Muscle layer of duodenum (tissue), 2 donors: ENCODE measurements at regions not wholly inside any gene's neighbourhood (a gene's known extent, or its start where the extent isn't known, plus 50 kb on each side); places are given as distances from the start of the nearest gene placed in this dataset.
A peak's percentile ranks its signal among the peaks of the same experiment; 100 is the strongest.

Source experiments
- H3K27ac ChIP-seq: one replicate; pipeline ENCODE4 v1.7.0; 2013; ENCODE audit warnings: mild to moderate bottlenecking, low read length
- H3K27me3 ChIP-seq: one replicate; pipeline ENCODE4 v1.7.0; 2013; ENCODE audit warnings: low read depth, mild to moderate bottlenecking, control low read depth, low read length
- H3K36me3 ChIP-seq, 2 donors: one replicate each; pipeline ENCODE4 v1.7.0; 2013; ENCODE audit warnings: low read length in 2 of 2, control low read depth in 1 of 2, mild to moderate bottlenecking in 1 of 2; ENCODE audit not compliant: insufficient read depth in 2 of 2, control insufficient read depth in 1 of 2
- H3K4me1 ChIP-seq, 2 donors: one replicate each; pipeline ENCODE4 v1.7.0; 2013; ENCODE audit warnings: low read length in 2 of 2, mild to moderate bottlenecking in 2 of 2, control low read depth in 1 of 2, moderate library complexity in 1 of 2; ENCODE audit not compliant: insufficient read depth in 2 of 2, control insufficient read depth in 1 of 2
- H3K4me3 ChIP-seq, 2 donors: one replicate each; pipeline ENCODE4 v1.7.0; 2013; ENCODE audit warnings: low read length in 2 of 2, low read depth in 1 of 2, mild to moderate bottlenecking in 1 of 2
- H3K9me3 ChIP-seq, 2 donors: one replicate each; pipeline ENCODE4 v1.7.0; 2013; ENCODE audit warnings: low read length in 2 of 2, control low read depth in 1 of 2, mild to moderate bottlenecking in 1 of 2; ENCODE audit not compliant: control insufficient read depth in 1 of 2
- donor health status: healthy.

DNA sequence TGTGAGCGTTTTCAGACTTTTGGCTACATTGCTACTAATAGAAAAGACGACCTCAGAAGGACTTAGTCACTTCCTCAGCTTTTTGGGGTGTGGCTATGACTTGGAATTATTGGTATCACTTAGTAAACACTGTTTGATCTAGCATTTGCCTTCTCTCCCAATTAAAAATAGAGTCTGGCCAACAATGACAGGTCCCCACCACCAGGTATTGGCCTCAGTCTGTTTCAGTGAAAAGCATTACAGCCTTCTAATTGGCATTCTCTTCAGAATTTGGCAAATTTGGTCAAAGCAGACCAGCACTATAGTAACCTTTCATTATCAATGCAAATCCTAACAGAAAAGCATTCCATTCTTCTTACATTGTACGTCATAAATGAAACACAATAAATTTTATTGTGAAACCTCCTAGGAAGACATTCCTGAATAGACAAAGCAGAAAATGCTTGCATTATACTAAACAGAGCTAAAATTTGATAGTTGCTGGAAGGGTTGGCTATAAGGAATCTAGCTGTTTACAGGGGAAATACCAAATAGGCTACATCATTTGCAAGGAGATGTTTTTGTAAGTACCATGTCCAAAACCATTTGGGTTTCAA lies 613.9 kb downstream of the IRS1 start:
- no peaks in the 10 kb centered on the region for H3K4me1 ChIP-seq
- H3K27me3 ChIP-seq = no peaks in the 10 kb centered on the region
- no peaks in the 10 kb centered on the region for H3K36me3 ChIP-seq
- no peak overlapping the region for H3K4me3 ChIP-seq
- peak overlapping the region; percentile 32 for H3K27ac ChIP-seq
- H3K9me3 ChIP-seq = no peaks in the 10 kb centered on the region

DNA sequence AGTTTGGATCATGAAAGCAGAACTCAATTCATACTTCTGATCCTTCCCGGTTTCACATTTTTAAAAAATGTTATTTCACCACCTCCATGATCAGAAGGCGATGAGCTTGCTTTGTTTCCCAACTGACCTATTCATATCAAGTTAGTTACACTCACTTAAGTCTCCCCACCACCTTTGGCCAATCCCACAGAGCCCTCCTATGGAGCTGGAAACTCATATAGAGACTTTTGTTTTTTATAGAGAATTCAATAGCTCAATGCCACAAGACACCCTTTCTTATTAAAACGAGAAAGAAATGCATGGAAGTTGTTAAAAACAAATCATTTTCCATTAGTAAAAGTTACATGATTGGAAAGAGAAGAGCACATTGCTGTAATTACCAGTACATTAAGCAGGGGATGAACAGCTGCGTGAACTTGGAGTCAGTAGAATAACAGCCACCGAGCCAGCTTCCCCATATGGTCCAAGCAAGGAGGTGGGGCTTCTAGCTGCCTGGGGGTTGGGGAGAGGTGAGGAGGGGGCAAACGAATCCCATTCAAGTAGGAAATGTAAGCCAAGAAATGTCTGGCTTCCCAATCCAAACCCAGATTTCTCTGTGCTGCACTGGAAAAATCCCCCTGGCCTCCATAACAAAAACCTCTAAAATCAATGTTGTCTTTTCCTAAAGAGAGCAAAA lies 614.5 kb downstream of the IRS1 start:
- H3K27ac ChIP-seq = peak overlapping the region; percentile 32
- H3K27me3 ChIP-seq = no peaks in the 10 kb centered on the region
- H3K4me1 ChIP-seq = no peaks in the 10 kb centered on the region
- H3K4me3 ChIP-seq = no peak overlapping the region
- H3K9me3 ChIP-seq = no peaks in the 10 kb centered on the region
- no peaks in the 10 kb centered on the region for H3K36me3 ChIP-seq

DNA sequence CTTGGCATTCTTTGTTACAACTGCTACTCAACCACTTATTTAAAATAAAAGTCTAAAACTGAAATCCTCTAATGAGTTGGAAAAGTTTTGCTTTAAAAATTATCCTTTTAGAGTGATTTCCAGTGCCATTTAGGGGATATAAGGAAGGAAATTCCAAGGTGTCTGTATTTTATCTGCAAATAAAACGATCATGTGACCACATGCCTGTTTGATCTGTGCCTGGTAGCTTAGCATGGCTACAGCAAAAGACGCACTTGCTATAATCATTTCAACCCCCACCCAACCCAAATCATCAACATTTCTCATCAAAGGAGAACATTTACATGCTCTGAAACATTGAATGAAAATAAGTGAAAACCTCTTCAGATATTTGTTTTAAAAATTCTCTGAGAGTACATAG lies 615.1 kb downstream of the IRS1 start:
- H3K27me3 ChIP-seq = no peaks in the 10 kb centered on the region
- no peaks in the 10 kb centered on the region for H3K36me3 ChIP-seq
- H3K27ac ChIP-seq = no peak overlapping the region
- H3K4me3 ChIP-seq = no peak overlapping the region
- no peaks in the 10 kb centered on the region for H3K4me1 ChIP-seq
- peaks cover 0 to under 1% of the 10 kb centered on the region in 2 donors for H3K9me3 ChIP-seq

DNA sequence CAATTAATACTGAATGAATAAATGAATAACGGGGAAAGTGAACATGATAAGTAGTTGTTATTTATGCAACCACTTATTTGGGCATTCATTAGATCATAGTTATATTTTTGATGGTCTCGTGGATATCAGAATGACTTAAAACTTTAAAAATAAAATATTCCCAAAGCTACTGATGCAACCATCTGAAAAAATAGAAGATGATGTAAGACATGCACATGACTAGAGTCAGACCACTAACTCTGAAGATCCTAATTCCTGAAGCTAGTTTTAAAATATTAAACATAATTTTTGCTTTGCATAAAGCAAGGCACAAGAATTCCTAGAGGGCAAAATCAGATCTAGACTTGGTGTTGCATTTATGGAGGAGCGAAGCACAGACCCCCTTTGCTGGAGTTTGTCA lies 616.1 kb downstream of the IRS1 start:
- Histone ChIP-seq H3K4me3 (no peak overlapping the region), H3K27me3 (no peaks in the 10 kb centered on the region), H3K36me3 (no peaks in the 10 kb centered on the region), H3K9me3 (peaks cover 0 to 9% of the 10 kb centered on the region in 2 donors), H3K4me1 (no peaks in the 10 kb centered on the region), H3K27ac (no peak overlapping the region)

DNA sequence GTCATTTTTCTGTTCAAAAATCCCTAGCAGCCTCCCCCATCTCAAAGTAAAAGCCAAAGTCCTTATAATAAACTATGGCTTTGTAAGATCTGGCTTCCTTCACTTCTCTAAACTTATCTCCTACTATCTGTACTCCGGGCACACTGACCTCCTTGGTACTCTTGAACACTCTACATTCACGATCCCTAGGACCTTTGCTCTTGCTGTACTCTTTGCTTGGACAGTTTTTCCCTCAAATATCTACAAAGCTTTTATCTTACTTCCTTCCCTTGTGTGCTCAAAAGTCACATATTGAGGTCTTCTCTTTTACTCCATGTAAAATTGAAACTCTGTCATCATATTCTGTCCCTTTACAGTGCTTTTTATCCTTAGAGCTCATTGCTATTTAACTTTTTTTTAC lies 616.6 kb downstream of the IRS1 start:
- no peak overlapping the region for H3K4me3 ChIP-seq
- no peaks in the 10 kb centered on the region for H3K27me3 ChIP-seq
- H3K9me3 ChIP-seq = peaks cover 0 to 11% of the 10 kb centered on the region in 2 donors
- no peaks in the 10 kb centered on the region for H3K36me3 ChIP-seq
- no peaks in the 10 kb centered on the region for H3K4me1 ChIP-seq
- no peak overlapping the region for H3K27ac ChIP-seq

DNA sequence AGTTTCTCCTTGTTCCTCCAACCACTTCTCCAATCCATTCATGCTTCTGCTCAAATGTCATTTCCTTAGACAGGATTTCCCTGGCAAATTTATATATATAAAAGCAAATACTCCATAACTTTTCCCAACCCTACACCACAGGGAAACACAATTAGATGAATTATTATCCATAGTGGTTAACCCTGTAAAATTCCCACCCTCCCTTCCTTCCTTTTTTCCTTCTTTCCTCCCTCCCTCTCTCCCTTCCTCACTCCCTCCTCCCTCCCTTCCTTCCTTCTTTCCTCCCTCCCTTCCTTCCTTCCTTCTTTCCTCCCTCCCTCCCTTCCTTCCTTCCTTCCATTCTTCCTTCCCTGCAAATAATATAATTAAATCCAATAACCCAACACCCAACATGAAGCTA lies 617.7 kb downstream of the IRS1 start:
- Histone ChIP-seq H3K9me3 (peaks cover 0 to 15% of the 10 kb centered on the region in 2 donors), H3K4me1 (no peaks in the 10 kb centered on the region), H3K4me3 (no peak overlapping the region), H3K27me3 (no peaks in the 10 kb centered on the region), H3K27ac (no peak overlapping the region), H3K36me3 (no peaks in the 10 kb centered on the region)

DNA sequence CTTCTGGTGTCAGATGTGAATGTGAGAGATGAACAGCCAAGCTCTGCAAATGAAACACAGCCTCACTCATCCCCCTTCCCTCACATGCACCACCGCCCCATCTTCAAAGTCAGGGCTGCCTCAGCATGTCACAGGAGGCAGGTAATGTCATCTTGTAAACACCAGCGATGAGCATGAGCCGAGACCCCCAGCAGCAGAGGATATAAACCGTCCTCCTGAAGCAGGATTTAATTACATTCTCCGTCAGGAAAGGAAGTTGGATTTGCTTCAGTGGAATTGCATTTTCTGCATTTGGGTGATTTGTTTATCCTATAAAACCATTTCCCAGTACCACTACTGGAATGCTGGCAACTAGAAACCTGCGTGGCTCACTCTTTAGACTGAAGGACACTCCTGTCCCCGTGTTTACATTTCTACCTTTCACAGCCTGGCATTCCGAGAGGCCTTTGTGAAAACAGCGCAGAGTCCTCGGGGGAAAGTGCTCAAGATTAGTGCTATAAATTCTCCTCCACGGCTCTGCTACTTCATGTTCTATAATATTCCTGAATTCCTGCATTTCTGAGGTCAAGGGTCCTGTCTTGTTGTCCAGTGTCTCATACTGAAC lies 619.2 kb downstream of the IRS1 start:
- Histone ChIP-seq H3K4me3 (no peak overlapping the region), H3K27ac (no peak overlapping the region), H3K9me3 (peaks cover 0 to 16% of the 10 kb centered on the region in 2 donors), H3K36me3 (no peaks in the 10 kb centered on the region), H3K4me1 (no peaks in the 10 kb centered on the region), H3K27me3 (no peaks in the 10 kb centered on the region)

DNA sequence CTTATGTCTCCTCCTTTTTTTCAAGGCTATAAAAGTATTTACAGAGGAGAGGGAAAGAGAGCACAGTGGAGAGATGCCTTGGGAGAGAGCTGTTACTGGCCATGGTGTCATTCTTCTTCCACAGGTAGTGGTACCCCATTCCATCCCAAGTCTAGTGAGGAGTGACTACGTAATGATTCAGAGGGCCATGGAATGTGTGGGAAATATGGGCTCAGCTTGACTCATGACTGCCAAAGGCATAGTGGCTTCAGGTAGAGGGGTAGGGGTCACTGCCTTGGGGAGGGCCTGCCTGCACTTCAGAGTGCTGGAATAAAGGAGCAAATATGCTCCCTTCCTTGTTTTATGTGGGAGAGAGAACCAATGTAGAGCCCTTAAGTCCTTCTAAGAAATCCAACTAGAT lies 620.6 kb downstream of the IRS1 start:
- Histone ChIP-seq H3K4me3 (no peak overlapping the region), H3K27me3 (no peaks in the 10 kb centered on the region), H3K4me1 (no peaks in the 10 kb centered on the region), H3K9me3 (peaks cover 0 to 16% of the 10 kb centered on the region in 2 donors), H3K36me3 (no peaks in the 10 kb centered on the region), H3K27ac (no peak overlapping the region)

DNA sequence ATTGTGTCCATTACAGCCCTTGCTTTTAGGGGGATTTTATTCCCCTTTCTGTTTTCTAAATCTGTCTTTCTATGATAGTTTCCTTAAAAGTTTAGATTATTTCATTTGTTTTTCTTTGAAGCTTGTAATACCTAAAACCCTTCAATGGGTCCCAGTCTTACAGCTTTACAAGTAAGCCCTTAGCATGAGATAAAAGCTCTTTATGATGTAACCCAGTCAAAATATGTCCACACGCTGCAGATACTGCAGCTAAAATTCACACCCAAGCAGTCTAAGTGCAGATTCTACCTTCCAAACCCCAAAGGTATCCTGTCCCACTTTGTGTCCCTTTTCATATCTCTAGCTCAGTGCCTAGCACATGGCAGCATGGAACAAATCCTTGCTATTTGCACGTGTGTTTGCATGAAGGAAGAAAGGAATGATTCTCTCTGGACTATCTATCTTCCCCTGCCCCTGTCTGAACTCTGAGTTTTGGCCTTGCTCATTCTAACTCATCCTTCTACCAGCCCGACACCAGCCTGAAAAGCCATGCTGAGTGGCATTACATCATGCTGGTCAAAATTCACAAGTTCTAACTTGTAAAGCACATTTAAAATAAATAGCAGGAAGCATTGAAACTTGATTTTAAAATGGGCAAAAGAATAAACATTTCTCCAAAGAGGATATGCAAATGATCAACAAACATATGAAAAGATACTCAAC lies 623.2 kb downstream of the IRS1 start:
- Histone ChIP-seq H3K4me3 (no peak overlapping the region), H3K9me3 (peaks cover 0 to 16% of the 10 kb centered on the region in 2 donors), H3K27ac (no peak overlapping the region), H3K4me1 (no peaks in the 10 kb centered on the region), H3K36me3 (no peaks in the 10 kb centered on the region), H3K27me3 (no peaks in the 10 kb centered on the region)

DNA sequence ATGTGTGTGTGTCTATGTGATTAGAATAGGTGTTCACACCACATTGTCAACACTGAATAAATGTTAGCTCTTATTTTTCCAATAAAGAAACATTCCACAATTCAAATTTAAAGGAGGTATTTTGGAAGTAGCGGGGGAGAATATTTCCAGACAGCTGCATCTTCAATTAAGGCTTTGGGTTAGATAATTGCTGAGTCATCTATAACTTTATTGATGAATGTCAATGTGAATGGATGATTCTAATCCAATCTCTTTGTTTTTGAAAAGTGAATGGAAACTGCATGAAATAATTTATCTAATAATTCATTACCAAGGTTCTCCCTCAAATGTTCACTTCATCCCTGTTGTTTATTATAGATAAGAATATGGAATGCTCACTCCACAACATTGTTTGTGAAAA lies 625.2 kb downstream of the IRS1 start:
- peaks cover 0 to 14% of the 10 kb centered on the region in 2 donors for H3K9me3 ChIP-seq
- H3K27ac ChIP-seq = no peak overlapping the region
- H3K4me3 ChIP-seq = no peak overlapping the region
- H3K4me1 ChIP-seq = no peaks in the 10 kb centered on the region
- no peaks in the 10 kb centered on the region for H3K36me3 ChIP-seq
- no peaks in the 10 kb centered on the region for H3K27me3 ChIP-seq

DNA sequence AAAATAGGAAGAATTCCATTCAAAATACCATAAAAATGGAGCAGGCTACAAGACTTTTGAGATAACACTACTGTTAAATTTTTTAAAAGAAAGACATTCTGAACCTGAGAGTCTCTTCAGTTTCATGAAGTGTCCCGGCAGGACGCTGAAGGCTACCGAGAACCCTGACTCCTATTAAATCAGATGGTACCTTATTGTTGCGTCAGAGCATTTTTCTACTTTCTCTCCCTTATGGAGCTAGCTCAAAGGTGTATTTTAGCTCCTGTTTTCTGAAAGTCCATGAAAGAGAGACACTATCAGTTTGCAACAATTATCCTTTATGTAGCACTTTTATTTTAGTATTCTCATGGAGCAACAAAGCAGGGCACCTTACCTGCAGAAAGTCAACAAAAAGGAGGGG lies 626.7 kb downstream of the IRS1 start:
- H3K9me3 ChIP-seq = peaks cover 0 to 5% of the 10 kb centered on the region in 2 donors
- no peak overlapping the region for H3K27ac ChIP-seq
- no peaks in the 10 kb centered on the region for H3K27me3 ChIP-seq
- no peaks in the 10 kb centered on the region for H3K36me3 ChIP-seq
- no peak overlapping the region for H3K4me3 ChIP-seq
- no peaks in the 10 kb centered on the region for H3K4me1 ChIP-seq
